SHP77 (cell line): ENCODE measurements at regions not wholly inside any gene's neighbourhood (a gene's known extent, or its start where the extent isn't known, plus 50 kb on each side); places are given as distances from the start of the nearest gene placed in this dataset.

ENCODE experiments used
- DNase-seq, 2 experiments: peaks; one replicate each; lab custom pipeline; 2025; lab: John Stamatoyannopoulos, UW

GRCh38 chrX:131703646-131704045 is 159.8 kb downstream of the OR13H1 start:
- DNase-seq = no peak

GRCh38 chrX:131704136-131704695 is 160.3 kb downstream of the OR13H1 start:
- DNase-seq = no peak

GRCh38 chrX:131709553-131709952 is 165.7 kb downstream of the OR13H1 start:
- no peak for DNase-seq

GRCh38 chrX:131711478-131711867 is 167.6 kb downstream of the OR13H1 start:
- no peak for DNase-seq

GRCh38 chrX:131723646-131724045 is 179.8 kb downstream of the OR13H1 start:
- no peak for DNase-seq

DNA sequence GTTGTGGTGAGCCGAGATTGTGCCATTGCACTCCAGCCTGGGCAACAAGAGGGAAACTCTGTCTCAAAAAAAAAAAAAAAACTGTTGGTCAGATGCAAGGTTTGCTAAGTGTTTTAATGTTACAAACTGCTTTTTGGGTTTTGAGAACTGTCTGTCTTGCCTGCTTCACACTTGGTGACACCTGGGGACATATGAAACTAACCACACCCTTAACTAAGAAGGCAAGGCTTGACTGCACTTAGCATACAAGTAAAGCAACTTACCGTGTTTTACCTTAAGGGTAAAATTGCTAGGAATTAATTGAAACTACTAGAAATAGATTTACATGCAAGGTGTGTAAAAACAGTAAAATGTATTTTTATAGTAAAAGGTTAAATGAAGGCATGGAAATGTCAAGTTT is 180.4 kb downstream of the OR13H1 start:
- DNase-seq = no peak

DNA sequence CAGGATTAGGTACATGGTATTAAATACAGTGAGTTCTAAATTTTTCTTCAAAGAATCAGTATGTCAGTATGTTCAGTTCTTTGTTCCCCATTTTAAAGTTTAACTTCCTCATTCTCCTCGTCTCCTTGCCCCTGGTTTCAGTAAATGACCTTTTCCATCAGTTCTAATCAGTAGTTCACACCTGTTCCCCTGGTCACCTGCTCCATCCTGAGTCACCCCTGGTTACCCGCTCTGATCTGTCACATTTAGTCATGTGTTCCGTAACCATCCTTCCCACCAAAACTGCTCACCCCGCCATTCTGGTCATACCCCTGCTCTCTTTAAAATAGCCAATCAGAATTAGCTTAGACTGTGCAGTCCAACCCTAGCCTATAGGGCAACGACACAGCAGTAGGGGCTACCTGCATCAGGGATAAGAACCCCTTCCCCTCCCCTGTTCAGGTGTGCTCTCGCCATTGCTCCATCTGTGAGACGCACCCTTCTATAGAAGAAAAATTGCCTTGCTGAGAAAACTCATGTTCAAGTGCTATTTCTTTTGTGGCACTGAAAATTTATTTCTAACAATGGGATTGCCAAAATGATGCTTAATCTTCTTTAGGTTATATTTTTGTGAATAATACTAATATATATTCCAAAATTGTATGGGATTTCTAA is 181.3 kb downstream of the OR13H1 start:
- no peak for DNase-seq

DNA sequence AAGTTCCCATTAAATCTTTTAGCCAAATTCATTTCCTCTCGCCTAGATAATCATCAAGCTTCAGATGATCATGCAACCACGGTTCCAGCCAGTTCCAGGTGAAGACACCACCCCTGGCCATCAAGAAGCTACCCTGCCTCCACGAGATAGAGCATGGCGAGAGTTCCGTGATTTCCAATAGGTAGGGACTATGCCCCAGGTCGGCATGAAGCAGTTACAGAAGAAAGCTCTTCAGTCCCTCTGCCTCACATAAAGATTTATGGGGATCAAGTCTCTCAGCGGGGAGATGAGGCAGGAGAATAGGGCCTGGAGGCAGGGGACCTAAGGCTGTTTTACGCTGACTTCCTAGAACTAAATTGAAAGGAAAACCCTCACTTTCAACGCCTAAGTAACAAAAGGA is 183.9 kb downstream of the OR13H1 start:
- DNase-seq = no peak

DNA sequence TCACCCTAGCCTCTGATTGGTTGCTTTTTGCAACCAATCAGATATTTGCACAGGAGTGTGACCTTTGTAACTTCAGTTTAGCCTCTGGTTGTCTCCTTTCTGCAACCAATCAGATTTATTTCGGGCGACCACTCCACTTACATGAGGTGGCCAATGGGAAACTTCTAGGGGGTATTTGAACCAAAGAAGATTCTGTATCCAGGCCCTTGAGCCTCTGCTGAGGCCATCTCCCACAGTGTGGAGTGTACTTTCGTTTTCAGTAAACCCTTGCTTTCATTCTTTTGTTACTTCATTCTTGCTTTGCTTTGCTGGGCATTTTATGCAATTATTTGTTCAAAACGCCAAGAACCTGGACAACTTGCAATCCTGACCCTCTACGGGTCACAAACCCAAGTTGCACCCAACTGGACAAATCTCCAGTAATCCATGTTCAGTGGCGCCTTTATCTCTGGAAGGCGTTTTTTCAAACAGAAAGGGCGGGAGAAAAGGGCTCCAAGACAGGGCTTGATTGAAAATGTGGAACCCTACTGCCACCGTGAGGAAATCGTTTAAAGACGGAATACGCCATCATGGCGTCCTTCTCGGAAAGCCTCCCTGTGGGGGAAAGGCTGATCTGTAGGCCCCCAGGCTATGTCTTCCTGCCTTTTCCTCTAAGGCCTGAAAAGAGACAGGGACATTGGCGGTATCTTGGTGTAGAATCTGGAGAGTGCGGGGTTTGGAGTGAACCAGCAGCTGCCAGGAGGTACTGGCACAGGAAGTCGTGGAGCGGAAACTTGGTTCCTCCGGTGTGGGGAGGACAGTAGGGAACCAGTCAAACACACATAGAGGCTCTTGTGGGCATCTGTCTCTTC is 184.6 kb downstream of the OR13H1 start:
- DNase-seq = no peak

DNA sequence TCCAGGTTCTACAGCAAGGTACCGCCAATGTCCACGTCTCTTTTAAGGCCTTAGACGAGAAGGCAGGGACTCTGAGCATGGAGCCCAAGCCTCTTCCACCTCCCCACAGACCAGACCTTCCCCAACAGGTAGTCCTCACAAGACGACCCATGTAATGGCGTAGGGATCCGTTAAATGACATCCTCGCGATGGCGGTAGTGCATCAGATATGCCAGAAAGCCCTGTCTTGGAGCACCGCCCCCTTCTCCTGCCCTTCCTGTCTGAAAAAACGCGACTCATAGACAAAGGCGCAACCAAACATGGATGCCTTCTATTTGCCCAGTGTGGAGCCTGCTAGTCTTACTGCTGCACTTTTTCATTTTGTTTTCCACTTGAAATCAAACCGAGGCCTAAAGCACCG is 185.4 kb downstream of the OR13H1 start:
- DNase-seq = no peak

GRCh38 chrX:131734621-131735020 is 190.7 kb downstream of the OR13H1 start:
- no peak for DNase-seq

- DNase-seq = no peak
These were observed 191.3 kb downstream of the OR13H1 start for GRCh38 chrX:131735127-131735526.

GRCh38 chrX:131739823-131740222 is 195.9 kb downstream of the OR13H1 start:
- no peak for DNase-seq

DNA sequence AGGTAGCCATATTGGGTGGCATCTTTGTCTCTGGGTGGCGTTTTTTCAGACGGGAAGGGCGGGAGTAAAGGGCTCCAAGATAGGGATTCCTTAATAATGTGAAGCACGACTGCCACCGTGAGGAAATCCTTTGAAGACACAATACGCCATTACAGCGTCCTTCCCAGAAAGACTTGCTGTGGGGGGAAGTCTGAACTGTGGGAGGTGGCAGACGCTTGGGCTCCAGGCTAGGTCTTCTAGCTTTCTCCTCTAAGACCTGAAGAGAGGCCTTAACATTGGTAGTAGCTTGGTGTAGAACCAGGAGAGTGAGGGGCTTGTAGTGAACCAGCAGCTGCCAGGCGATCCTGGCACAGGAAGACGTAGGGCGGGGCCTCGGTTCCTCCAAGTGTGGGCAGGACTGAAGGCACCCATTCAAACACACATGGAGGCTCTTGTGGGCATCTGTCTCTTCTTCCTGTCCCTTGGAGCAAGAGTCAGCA is 197.3 kb downstream of the OR13H1 start:
- no peak for DNase-seq

DNA sequence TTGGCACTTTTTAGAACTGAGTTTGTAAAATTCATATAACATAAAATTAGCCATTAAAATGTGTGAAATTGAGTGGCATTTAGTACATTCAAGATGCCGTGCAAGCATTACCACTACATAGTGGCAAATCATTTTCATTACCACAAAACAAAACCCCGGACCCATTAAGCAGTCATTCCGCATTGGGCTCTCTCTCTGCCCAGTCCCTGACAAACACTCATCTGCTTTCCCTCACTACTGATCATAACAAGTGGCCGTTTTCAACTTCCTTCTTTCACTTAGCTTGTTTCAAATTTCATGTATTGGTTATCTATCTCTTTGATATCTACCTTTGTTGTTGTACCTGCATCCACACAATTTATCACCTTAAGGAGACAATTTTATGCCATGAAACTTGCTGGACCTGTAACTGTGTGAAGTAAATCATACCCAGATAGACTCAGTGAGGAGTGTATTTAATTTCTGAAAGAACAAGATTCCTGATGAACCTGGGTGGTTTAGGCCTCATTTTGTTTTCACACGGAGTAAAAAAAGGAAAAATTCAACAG is 202.1 kb downstream of the OR13H1 start:
- no peak for DNase-seq

- DNase-seq = no peak
These were observed 202.7 kb downstream of the OR13H1 start for GRCh38 chrX:131746491-131746968.

DNA sequence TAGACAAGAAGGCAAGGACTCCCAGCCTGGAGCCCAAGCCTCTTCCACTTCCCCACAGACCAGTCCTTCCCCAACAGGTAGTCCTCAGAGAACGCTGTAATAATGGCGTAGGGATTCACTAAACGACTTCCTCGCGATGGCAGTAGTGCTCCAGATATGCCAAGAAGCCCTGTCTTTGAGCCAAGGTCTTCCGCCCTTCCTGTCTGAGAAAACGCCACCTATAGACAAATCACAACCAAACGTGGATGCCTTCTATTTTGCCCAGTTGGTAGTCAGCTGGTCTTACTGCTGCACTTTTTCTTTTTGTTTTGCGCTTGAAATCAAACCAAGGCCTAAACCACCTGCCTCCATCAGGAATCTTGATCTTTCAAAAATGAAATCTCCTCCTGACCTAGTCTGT is 203.3 kb downstream of the OR13H1 start:
- no peak for DNase-seq

- DNase-seq = no peak
These were observed 208.8 kb downstream of the OR13H1 start for GRCh38 chrX:131752493-131753198.

DNA sequence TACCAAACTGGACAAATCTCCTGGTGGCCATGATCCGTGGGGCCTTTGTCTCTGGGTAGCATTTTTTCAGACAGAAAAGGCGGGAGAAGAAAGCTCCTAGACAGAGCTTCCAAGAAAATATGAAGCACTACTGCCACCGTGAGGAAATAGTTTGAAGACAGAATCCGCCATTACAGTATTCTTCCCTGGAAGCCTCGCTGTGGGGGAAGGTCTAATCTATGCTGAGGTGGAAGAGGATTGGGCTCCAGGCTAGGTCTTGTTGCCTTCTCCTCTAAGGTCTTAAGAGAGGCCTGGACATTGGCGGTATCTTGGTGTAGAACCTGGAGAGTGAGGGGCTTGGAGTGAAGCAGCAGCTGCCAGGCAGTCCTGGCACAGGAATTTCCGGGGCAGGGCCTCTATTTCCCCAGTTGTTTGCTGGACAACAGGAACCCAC is 218.9 kb downstream of the OR13H1 start:
- DNase-seq = no peak

DNA sequence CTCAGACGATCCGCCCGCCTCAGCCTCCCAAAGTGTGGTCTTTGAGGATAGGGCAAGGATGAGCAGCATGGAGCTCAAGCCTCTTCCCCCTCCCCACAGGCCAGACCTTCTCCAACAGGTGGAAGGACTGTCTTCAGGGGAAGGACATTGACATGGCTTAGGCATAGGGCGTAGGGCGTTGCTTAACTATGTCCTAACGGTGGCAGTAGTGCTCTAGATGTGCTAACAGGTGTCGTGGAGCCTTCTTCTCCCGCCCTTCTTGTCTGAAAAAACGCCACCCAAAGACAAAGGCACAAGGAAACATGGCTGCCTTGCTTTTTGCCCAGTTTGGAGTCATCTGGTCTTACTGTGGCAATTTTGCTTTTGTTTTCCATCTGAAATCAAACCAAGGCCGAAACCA is 219.8 kb downstream of the OR13H1 start:
- DNase-seq = no peak

DNA sequence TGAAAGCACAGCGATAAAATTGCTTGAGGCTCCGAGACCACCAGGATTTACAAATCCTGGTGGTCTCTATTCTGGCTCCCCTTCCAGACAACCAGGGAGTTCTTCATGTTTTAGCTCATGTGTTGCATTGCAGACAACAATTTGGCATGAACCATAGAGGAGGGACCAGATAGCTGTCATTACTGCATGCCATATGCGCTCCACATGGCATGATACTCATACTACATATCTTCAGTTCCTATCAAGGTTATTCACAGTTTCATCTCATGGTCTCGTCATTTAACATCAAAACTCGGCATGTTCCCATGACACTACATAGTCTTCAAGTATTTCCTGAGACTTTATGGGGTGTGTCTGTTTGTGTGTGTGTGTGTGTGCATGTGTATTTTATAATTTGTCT is 220.3 kb downstream of the OR13H1 start:
- no peak for DNase-seq
